HG03175 (cell line): ENCODE measurements at regions not wholly inside any gene's neighbourhood (a gene's known extent, or its start where the extent isn't known, plus 50 kb on each side); places are given as distances from the start of the nearest gene placed in this dataset.
"Not testable (repeated sequence)": the region's sequence is repeated elsewhere in the genome, so short reads cannot be mapped to it uniquely, and the experiment has no call there.

Source experiments
- ATAC-seq: cut with Tn5 transposase; IDR thresholded peaks from one replicate; pipeline ENCODE4 v1.9.1; 2021; ENCODE audit warnings: mild to moderate bottlenecking, moderate library complexity; ENCODE audit not compliant: unreplicated experiment

- ATAC-seq: not testable (repeated sequence)
These were observed 51.4 kb upstream of the TMEM45B start for GRCh38 chr11:129764204-129764603.
